GM20431 (cell line): ENCODE measurements at regions not wholly inside any gene's neighbourhood (a gene's known extent, or its start where the extent isn't known, plus 50 kb on each side); places are given as distances from the start of the nearest gene placed in this dataset.
"Not testable (repeated sequence)": the region's sequence is repeated elsewhere in the genome, so short reads cannot be mapped to it uniquely, and the experiment has no call there.

Experiments
- in situ Hi-C: fragments of 300-500 bp; cut with MseI, MboI; formaldehyde crosslinking; loops from one replicate; pipeline ENCODE4 v1.15.0; 2020; ENCODE audit warnings: low sequenced_read_pairs; ENCODE audit not compliant: unreplicated experiment

GRCh38 chr12:84508851-84509260 lies 403.7 kb downstream of the SLC6A15 start:
- in situ Hi-C loops, result no loop called here

DNA sequence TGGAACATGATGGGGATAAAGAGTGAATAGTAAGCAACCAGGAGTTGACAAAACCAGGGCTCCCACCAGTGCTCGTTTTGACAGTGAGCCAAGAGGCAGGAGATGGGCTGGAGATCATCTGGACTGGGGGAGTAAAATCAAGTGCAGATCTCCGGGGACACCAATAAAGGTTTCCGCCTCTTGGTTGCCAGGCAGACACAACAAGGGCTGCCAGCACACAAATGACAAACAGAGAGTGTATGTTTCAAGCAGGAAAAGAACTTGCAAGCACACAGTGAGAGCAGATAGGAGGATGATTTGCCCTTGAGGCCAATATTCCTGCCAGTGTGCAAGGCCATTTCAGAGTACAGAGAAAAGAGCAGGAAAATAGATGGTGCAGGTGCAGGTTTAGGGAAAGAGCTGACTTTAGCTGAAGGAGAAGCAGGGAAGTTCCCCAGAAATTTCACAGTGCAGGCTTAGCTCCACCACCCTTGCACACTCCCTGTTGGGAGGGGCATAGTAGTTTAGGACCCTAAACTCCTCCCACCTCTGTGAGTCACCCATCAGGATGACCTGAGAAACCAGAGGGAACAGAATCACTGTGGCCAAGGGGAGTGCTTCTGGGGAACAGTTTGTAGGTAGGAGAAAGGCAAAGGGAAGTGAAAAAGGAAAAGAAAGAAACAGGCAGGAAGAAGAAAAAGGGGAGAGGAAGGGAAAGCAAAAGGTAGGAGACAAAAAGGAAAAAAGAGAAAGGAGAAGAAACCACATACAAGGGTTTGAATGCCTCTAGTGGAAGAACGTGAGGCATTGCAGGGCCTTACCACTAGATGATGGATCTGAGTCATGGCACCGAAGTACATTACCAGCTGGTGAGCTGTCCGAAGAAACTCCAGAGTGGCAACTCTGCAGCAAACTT lies 404.4 kb downstream of the SLC6A15 start:
- in situ Hi-C loops, result no loop called here

- in situ Hi-C loops, result no loop called here
These were observed 406.3 kb downstream of the SLC6A15 start for GRCh38 chr12:84506282-84506681.

DNA sequence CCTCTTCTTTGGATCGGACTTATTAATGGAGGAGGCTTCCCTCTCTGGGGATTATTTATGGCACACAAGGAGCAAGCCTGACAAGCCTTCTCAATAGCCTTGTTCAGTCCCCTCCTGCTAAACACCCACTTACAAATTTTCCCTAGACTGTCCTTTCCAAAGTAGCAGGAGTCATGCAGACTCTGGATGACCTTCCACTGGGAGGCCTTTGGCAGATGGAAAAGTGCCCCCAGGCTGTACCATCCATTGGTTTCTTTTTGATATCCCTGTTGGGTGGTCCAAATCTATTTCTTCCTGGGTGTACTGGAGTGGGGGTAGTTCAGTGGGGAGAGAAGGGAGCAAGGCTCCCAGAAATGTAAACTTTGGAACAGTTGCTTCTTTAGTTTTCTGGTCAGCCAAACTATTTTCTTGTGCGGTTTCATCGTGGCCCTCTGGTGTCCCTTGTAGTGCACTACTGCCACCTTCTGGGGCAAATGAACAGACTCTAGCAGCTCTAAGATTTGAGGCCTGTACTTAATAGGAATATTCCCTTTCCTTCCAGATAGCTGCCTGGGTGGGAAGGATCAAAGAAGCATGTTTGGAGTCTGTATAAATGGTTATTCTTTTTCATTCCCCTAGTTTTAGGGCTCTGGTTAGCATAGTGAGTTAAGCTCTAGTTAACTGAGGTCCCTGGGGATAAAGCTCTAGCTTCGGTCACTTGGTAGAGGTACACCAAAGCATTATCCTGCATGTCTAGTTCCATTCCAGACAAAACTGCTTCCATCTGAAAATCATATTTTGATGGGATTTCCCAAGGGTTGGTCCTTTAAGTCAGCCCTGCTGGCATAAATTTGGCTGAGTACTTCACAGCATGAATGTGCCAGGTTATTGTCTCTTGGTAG lies 409.5 kb downstream of the SLC6A15 start:
- in situ Hi-C loops, result no loop called here

GRCh38 chr12:84502180-84502860 lies 410.3 kb downstream of the SLC6A15 start:
- in situ Hi-C loops, result no loop called here

DNA sequence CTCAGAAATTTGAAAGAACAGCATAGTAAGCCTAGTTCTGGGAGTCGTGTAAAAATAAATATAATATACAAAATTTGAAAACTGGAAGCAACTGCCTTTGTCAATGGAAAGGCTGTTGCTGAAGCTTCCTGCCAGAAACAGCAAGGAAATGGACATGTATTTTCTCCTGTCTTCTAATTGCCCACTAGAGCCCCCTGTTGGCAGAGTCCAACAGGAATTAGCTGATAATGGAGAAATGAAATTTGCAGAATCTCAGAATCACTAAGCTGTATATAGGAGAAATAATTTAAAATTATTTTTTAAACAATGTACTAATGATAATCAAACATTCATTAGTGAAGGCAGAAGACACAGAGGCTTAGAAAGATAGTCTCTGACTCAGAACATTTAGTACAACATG lies 414.8 kb downstream of the SLC6A15 start:
- in situ Hi-C loops, result no loop called here

DNA sequence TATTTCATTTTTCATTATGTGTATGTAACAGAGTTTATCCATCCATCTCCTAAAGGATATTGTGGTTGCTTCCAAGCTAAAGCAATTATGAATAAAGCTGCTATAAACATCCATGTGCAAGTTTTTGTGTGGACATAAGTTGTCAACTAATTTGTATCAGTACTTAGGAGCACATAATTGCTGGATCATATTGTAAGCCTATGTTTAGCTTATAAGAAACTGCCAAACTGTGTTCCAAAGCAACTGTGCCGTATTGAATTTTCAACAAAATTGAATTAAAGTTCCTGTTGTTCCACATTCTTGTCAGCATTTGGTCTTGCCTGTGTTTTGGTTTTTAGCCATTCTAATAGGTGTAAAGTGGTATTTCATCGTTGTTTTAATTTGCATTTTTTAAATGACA lies 416.9 kb downstream of the SLC6A15 start:
- in situ Hi-C loops, result no loop called here

DNA sequence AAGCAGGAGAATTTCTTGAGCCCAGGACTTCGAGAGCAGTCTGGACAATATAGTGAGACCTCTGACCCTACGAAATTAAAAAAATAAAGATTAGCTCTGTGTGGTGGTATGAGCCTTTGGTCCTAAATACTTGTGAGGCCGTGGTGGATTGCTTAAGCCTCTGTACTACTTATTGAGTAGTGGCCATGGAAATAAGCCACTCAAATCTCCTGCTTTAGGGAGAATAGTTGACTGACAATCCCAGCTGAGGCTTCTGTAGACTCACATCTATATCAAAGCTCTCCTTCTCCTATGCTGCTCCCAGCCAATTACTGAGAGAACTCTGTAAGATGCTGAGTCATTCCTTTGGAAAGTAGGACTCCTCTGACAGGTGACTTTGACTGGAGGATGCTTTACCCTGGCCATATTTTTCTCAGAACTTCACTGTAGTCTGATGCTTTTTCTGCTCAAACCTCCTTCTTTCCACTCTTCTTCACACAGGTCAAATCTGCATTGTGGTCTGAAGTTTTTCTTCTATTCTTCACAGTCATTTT lies 420.2 kb downstream of the SLC6A15 start:
- in situ Hi-C loops, result no loop called here

DNA sequence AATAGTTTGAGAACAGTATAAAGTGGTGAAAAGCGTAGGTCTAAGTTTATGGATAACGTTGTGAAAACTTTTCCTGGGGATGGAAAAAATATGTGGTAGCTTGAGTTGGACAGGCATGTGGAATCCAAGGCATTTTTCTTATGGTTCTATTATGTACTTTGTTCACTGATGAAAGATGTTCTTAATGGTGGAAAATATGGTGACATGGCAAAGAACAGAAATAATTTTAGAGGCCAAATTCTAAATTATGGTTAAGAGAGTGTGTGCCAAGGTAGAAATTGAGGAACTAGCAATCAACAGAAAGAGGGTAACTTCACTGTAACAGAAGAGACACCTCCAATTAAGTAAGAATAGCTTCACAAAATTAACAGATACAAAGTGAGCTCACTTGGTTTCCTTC lies 427.8 kb downstream of the SLC6A15 start:
- in situ Hi-C loops, result no loop called here

DNA sequence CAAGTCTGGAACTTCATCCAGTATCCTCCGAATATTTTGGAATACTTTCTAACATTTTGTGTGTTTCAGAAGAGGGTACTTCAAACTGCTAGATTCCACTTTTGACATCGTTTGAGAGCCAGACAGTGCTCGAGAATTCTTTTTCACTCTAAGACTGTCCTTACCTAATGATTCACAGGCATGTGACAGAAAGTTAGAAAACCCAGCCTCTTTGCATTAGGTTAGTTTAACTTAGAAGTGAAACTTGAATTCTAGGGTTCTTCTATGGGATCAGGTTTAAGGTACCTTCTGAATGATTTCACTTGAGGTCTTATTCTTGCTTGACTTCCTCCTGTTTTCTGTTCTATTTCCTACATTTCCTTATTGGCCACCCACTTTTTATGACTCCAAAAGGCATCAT lies 431.8 kb downstream of the SLC6A15 start:
- in situ Hi-C loops, result no loop called here

DNA sequence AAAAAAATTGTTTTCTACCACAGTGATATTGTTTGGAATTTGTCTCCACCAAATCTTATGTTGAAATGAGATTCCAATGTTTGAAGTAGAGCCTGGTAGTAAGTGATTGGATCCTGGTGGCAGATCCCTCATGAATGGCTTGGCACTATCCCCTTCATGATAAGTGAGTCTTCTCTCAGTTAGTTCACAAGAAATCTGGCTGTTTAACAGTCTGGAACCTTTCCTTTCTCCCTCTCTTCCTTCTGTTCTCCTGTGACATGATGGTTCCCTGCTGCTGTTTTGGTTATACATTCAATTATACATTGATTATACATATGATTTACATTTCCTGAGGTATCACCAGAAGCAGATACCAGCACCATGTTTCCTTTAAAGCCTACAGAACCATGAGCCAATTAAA lies 442.2 kb downstream of the SLC6A15 start:
- in situ Hi-C loops, result no loop called here

DNA sequence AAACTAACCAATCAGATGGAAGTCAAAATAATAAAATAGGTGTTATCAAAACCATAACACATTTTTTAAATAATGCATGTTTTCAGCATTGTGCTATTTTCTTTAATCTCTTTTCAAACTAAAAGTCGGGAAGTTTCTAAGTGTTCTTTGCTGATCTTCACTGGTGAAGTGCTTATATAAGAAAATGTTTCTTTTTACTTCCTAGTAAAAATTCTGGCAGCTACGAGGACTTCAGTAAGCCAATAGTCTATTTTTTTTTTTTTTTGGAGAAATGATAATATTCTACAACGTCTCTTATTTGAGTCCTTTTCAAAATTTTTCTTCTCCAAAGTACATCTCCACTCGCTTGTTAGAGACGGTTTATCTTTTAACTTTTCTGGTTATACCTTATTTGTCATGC lies 448.0 kb downstream of the SLC6A15 start:
- in situ Hi-C loops, result no loop called here

GRCh38 chr12:84463741-84464495 lies 448.7 kb downstream of the SLC6A15 start:
- in situ Hi-C loops, result no loop called here

DNA sequence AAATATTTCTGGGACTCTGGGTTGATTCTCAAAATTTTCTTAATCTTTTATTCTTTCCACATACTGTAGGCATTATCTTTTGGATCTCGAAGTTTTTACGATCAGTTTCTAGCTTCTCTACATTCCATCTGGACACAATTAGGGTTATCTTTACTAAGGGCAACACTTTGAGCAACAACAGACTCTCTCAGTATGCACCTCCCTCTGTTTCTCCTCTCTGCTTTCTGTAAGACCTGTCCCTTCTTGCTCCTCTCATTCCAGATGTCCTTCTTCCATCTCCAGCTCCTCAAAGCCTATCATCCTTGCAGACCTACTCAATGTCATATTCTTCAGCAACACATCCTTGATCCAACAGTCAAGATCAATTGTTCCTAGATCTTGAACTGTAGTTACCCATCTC lies 457.0 kb downstream of the SLC6A15 start:
- in situ Hi-C loops, result no loop called here

DNA sequence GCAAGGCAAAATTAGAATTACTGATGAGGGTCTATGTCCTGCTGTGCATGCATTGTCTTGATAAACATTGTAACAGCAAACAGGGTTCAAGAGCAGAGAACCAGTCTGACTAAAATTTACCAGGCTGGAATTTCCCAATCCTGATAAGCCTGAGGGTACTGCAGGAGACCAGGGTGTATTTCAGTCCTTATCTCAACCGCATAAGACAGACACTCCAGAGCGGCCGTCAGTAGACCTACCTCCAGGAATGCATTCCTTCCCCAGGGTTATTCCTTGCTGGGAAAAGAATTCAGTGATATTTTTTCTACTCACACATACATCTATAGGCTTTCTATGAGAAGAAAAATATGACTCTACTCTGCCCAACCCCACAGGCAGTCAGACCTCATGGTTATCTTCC lies 466.1 kb downstream of the SLC6A15 start:
- in situ Hi-C loops, result not testable (repeated sequence)

GRCh38 chr12:84436134-84436533 lies 476.5 kb downstream of the SLC6A15 start:
- in situ Hi-C loops, result no loop called here

GRCh38 chr12:84435682-84436081 lies 476.9 kb downstream of the SLC6A15 start:
- in situ Hi-C loops, result no loop called here

- in situ Hi-C loops, result no loop called here
These were observed 490.3 kb downstream of the SLC6A15 start for GRCh38 chr12:84422340-84422739.

- in situ Hi-C loops, result no loop called here
These were observed 491.5 kb downstream of the SLC6A15 start for GRCh38 chr12:84421103-84421502.

DNA sequence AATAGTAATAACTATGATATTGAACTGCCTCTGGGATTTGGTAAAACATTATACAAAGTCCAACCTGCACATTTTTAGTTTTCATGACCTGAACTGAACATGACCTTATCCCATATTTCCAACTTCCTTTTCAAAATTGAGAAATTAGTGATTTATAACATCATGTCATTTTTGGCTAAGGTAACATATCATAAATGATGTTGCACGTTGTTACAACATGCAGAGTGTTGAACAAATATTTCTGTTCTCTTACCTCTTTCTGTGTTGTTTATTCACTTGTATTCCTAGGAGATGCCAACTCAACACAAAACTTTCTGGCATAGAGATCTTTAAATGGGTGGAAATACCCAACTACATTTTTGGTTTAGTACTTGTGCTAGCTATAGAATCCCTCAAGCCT lies 496.0 kb downstream of the SLC6A15 start:
- in situ Hi-C loops, result no loop called here
